Peyer's patch (tissue), 4 donors: ENCODE measurements at regions not wholly inside any gene's neighbourhood (a gene's known extent, or its start where the extent isn't known, plus 50 kb on each side); places are given as distances from the start of the nearest gene placed in this dataset.

Experiments
- CTCF ChIP-seq, 6 experiments: fragments of 450-650 bp in 4 of 6; fragments of 200-600 bp in 2 of 6; sonication (generic) in 1 of 6; IDR thresholded peaks; one replicate each; pipeline ENCODE4 v1.5.1; 2017 to 2019; ENCODE audit warnings: antibody characterized with exemption in 6 of 6, mild to moderate bottlenecking in 3 of 6, moderate library complexity in 1 of 6
- POLR2A ChIP-seq, 2 donors: fragments of 450-650 bp; IDR thresholded peaks; one replicate each; pipeline ENCODE4 v1.5.1; 2017; ENCODE audit warnings: antibody characterized with exemption in 2 of 2, mild to moderate bottlenecking in 2 of 2, moderate library complexity in 2 of 2

- TF ChIP-seq POLR2A (IDR thresholded peaks at IDR 0.05) (no peak), CTCF (IDR thresholded peaks at IDR 0.05) (no peak)
Observed at GRCh38 chr1:96220651-96221050, 500.9 kb upstream of the PTBP2 start.
